ENCODE measurements at regions not wholly inside any gene's neighbourhood (a gene's known extent, or its start where the extent isn't known, plus 50 kb on each side); places are given as distances from the start of the nearest gene placed in this dataset.
A peak's percentile ranks its signal among the peaks of the same experiment; 100 is the strongest.

DNA sequence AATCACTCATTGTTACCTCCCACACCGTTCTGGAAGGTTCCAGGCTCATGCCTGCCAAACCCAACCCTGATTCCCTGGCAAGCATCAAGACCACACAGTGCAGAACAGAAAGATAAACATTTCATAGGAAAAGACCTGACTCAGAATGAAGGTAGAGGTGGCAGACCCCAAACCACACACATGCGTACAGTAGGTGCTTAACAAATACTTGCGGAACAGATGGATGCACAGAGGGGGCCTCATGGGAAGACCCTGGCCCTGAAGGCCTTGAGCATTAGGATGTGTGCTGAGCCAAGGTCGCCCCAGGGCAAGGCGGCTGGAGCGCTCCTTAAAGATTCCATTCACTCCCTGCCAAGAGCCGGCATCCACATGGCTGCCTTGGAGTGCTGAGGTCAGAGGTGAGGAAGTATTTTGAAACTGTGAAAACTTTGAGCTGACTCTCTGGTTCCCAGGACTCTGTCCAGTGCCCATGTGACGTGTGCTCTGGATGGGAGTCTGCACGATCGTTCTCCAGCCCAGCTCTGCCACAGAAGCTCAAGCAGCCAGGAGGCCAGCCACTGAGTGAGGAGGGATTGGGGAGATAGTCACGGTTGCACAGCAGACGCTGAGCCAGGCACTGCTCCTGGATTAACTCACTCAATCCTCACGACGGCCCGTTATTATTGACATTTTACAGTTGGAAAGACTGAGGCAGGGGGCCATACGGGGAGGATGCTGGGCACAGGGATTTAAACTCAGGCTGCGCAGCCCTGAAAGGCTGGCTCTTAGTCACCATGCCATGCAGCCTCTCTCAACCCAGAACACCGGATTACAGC is 65.5 kb upstream of the AFDN start (continued):
- TF ChIP-seq HMG20A (CRISPR knock-in tag; IDR thresholded peaks at IDR 0.05; ENCODE audit: borderline replicate concordance) (0 out of 2 replicates have a peak, but pooled peaks have one; percentile 30), RARG (CRISPR knock-in tag; IDR thresholded peaks at IDR 0.05; ENCODE audit: low read depth) (no peak), ATRX (CRISPR knock-in tag; IDR thresholded peaks at IDR 0.05; ENCODE audit: borderline replicate concordance) (0 out of 2 replicates have a peak, but pooled peaks have one; percentile 78), ZNF251 (CRISPR knock-in tag; IDR thresholded peaks at IDR 0.05) (no peak), ZNF296 (CRISPR knock-in tag; conservative IDR thresholded peaks at IDR 0.05) (0 out of 2 replicates have a peak, but pooled peaks have one; percentile 28), ZNF660 (CRISPR knock-in tag; IDR thresholded peaks at IDR 0.05; ENCODE audit: borderline replicate concordance, low read depth) (no peak), DNMT3B (CRISPR knock-in tag; conservative IDR thresholded peaks at IDR 0.05) (no peak), ZNF678 (CRISPR knock-in tag; IDR thresholded peaks at IDR 0.05) (no peak), ZNF644 (CRISPR knock-in tag; IDR thresholded peaks at IDR 0.05; ENCODE audit: low read depth) (peak; percentile 74; the same call in 1 of the 2 replicates), ZMAT3 (CRISPR knock-in tag; conservative IDR thresholded peaks at IDR 0.05) (no peak), CEBPG (CRISPR knock-in tag; IDR thresholded peaks at IDR 0.05) (peak; percentile 69), MBD4 (IDR thresholded peaks at IDR 0.05; ENCODE audit: borderline replicate concordance, low read length) (no peak), MXD1 (CRISPR knock-in tag; IDR thresholded peaks at IDR 0.05) (peak; percentile 61), FOSL2 (CRISPR knock-in tag; IDR thresholded peaks at IDR 0.05) (peak; percentile 60), KLF11 (CRISPR knock-in tag; IDR thresholded peaks at IDR 0.05) (peak; percentile 67; the same call in 1 of the 2 replicates), TFDP1 (CRISPR knock-in tag; IDR thresholded peaks at IDR 0.05; ENCODE audit: borderline replicate concordance) (no peak; the same call in 1 of the 2 replicates), ZNF232 (CRISPR knock-in tag; IDR thresholded peaks at IDR 0.05; ENCODE audit: borderline replicate concordance) (peak; percentile 63; the same call in 1 of the 2 replicates), ZNF549 (CRISPR knock-in tag; IDR thresholded peaks at IDR 0.05) (no peak), SSRP1 (CRISPR knock-in tag; IDR thresholded peaks at IDR 0.05) (no peak), TFAP4 (IDR thresholded peaks at IDR 0.05; ENCODE audit: borderline replicate concordance, low read depth) (no peak), PHB2 (IDR thresholded peaks at IDR 0.05; ENCODE audit: partially characterized antibody) (no peak), ZNF512B (CRISPR knock-in tag; IDR thresholded peaks at IDR 0.05; ENCODE audit: borderline replicate concordance) (peak; percentile 83; the same call in 1 of the 2 replicates), RNF2 (conservative IDR thresholded peaks at IDR 0.05; ENCODE audit: low read depth) (no peak), ZNF777 (CRISPR knock-in tag; IDR thresholded peaks at IDR 0.05) (no peak), HNRNPL (IDR thresholded peaks at IDR 0.05; ENCODE audit: low read depth, low read length) (no peak), HNRNPUL1 (IDR thresholded peaks at IDR 0.05; ENCODE audit: low read depth, low read length) (no peak), IRX3 (CRISPR knock-in tag; IDR thresholded peaks at IDR 0.05; ENCODE audit: borderline replicate concordance, low read depth) (no peak), ZNF292 (CRISPR knock-in tag; IDR thresholded peaks at IDR 0.05; ENCODE audit: borderline replicate concordance, low read depth) (peak; percentile 86)
